ENCODE measurements at regions not wholly inside any gene's neighbourhood (a gene's known extent, or its start where the extent isn't known, plus 50 kb on each side); places are given as distances from the start of the nearest gene placed in this dataset.

GRCh38 chr7:25928549-25929330 lies 223.3 kb upstream of the NFE2L3 start:
- H3K27ac Mint-ChIP-seq, result no peak overlapping the region
- TF ChIP-seq, protein P1, sequence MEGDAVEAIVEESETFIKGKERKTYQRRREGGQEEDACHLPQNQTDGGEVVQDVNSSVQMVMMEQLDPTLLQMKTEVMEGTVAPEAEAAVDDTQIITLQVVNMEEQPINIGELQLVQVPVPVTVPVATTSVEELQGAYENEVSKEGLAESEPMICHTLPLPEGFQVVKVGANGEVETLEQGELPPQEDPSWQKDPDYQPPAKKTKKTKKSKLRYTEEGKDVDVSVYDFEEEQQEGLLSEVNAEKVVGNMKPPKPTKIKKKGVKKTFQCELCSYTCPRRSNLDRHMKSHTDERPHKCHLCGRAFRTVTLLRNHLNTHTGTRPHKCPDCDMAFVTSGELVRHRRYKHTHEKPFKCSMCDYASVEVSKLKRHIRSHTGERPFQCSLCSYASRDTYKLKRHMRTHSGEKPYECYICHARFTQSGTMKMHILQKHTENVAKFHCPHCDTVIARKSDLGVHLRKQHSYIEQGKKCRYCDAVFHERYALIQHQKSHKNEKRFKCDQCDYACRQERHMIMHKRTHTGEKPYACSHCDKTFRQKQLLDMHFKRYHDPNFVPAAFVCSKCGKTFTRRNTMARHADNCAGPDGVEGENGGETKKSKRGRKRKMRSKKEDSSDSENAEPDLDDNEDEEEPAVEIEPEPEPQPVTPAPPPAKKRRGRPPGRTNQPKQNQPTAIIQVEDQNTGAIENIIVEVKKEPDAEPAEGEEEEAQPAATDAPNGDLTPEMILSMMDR (IDR thresholded peaks at IDR 0.05), result no peak
- H3K36me3 Mint-ChIP-seq (ENCODE audit: low read depth), result 0 out of 2 replicates have a peak, but pooled peaks cover 5% of the 10 kb centered on the region
- no peaks in the 10 kb centered on the region for H3K4me1 Mint-ChIP-seq (ENCODE audit: low read depth)
- H3K4me3 Mint-ChIP-seq, result no peak overlapping the region
- no peak for DNase-seq
- H3K9me3 Mint-ChIP-seq, result peaks cover 13% of the 10 kb centered on the region
- H3K27me3 Mint-ChIP-seq (ENCODE audit: insufficient read depth), result no peaks in the 10 kb centered on the region

- TF ChIP-seq, protein P1 (IDR thresholded peaks at IDR 0.05), result no peak
Observed at GRCh38 chr7:25929448-25929847, 222.6 kb upstream of the NFE2L3 start.

GRCh38 chr7:25930492-25931048 lies 221.4 kb upstream of the NFE2L3 start:
- no peak for DNase-seq
- TF ChIP-seq, protein P1 (IDR thresholded peaks at IDR 0.05), result no peak
- Mint-ChIP-seq H3K4me3 (no peak overlapping the region), H3K36me3 (ENCODE audit: low read depth) (0 out of 2 replicates have a peak, but pooled peaks cover 6% of the 10 kb centered on the region), H3K27ac (no peak overlapping the region), H3K4me1 (ENCODE audit: low read depth) (no peaks in the 10 kb centered on the region), H3K27me3 (ENCODE audit: insufficient read depth) (no peaks in the 10 kb centered on the region), H3K9me3 (peaks cover 30% of the 10 kb centered on the region)

More at GRCh38 chr7:25929448-25929847, 222.6 kb upstream of the NFE2L3 start:
- Mint-ChIP-seq H3K4me3 (no peak overlapping the region), H3K4me1 (ENCODE audit: low read depth) (no peaks in the 10 kb centered on the region), H3K27ac (no peak overlapping the region), H3K27me3 (ENCODE audit: insufficient read depth) (no peaks in the 10 kb centered on the region), H3K36me3 (ENCODE audit: low read depth) (0 out of 2 replicates have a peak, but pooled peaks cover 6% of the 10 kb centered on the region), H3K9me3 (peaks cover 20% of the 10 kb centered on the region)
- DNase-seq, result no peak

DNA sequence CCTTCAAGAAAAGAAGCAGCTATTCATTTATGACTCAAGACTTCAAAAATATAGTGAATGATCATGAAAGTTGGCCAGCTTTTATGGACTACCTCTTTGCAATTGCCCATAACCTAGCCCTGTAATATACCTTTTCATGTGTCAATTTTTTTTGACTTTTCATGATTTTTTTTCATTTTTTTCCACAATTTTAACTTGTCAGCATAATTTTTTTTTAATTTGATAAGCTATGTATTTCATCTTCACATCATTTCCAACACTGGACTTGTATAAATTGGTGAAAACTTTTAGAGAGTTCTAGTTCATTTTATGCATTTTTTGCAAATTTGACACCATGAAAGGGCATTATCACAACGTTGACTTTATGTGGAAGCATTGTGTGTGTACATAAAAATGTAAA lies 220.8 kb upstream of the NFE2L3 start:
- Mint-ChIP-seq H3K27me3 (ENCODE audit: insufficient read depth) (no peaks in the 10 kb centered on the region), H3K4me3 (no peak overlapping the region), H3K9me3 (peaks cover 33% of the 10 kb centered on the region), H3K36me3 (ENCODE audit: low read depth) (0 out of 2 replicates have a peak, but pooled peaks cover 6% of the 10 kb centered on the region), H3K27ac (no peak overlapping the region), H3K4me1 (ENCODE audit: low read depth) (no peaks in the 10 kb centered on the region)
- TF ChIP-seq, protein P1 (IDR thresholded peaks at IDR 0.05), result no peak
- DNase-seq, result no peak

- Mint-ChIP-seq H3K27ac (no peak overlapping the region), H3K4me3 (no peak overlapping the region), H3K4me1 (ENCODE audit: low read depth) (no peaks in the 10 kb centered on the region), H3K9me3 (peaks cover 34% of the 10 kb centered on the region), H3K27me3 (ENCODE audit: insufficient read depth) (no peaks in the 10 kb centered on the region), H3K36me3 (ENCODE audit: low read depth) (0 out of 2 replicates have a peak, but pooled peaks cover 6% of the 10 kb centered on the region)
- DNase-seq, result no peak
- TF ChIP-seq, protein P1 (IDR thresholded peaks at IDR 0.05), result no peak
Observed at GRCh38 chr7:25933921-25934320, 218.1 kb upstream of the NFE2L3 start.

Data from HFFc6 (cell line).